OCI-LY3 (cell line): ENCODE measurements at regions not wholly inside any gene's neighbourhood (a gene's known extent, or its start where the extent isn't known, plus 50 kb on each side); places are given as distances from the start of the nearest gene placed in this dataset.

ENCODE experiments used
- H2AFZ ChIP-seq: fragments of 200-600, 300-600 bp; shearing (Covaris generic); 2 replicates; pipeline ENCODE4 v1.6.0; 2014; ENCODE audit warnings: antibody characterized with exemption, low read depth, low read length
- H3K27ac ChIP-seq: fragments of 200-600, 300-600 bp; sonication (generic); 2 replicates; pipeline ENCODE4 v1.5.1; 2014; ENCODE audit warnings: mild to moderate bottlenecking, low read length, moderate library complexity, mixed read lengths
- H3K27me3 ChIP-seq: fragments of 200-600, 300-600 bp; sonication (generic); 2 replicates; pipeline ENCODE4 v1.6.1; 2014; ENCODE audit warnings: low read depth, low read length, mixed read lengths
- H3K36me3 ChIP-seq: fragments of 200-600, 300-600 bp; sonication (generic); replicated peaks from 2 replicates; pipeline ENCODE3; 2014; ENCODE audit warnings: low read depth, low read length, mixed read lengths
- H3K4me1 ChIP-seq: fragments of 300-600, 200-600 bp; sonication (generic); 2 replicates; pipeline ENCODE4 v1.6.1; 2014; ENCODE audit warnings: low read length, mixed read lengths
- H3K4me2 ChIP-seq: fragments of 200-600, 300-600 bp; sonication (generic); 2 replicates; pipeline ENCODE4 v1.6.1; 2014; ENCODE audit warnings: low read length, mixed read lengths
- H3K4me3 ChIP-seq: fragments of 300-600, 200-600 bp; sonication (generic); 2 replicates; pipeline ENCODE4 v1.5.1; 2014; ENCODE audit warnings: antibody characterized with exemption, mild to moderate bottlenecking, low read length, moderate library complexity
- H3K79me2 ChIP-seq: fragments of 300-600, 200-600 bp; shearing (Covaris generic); 2 replicates; pipeline ENCODE4 v1.6.1; 2014; ENCODE audit warnings: mild to moderate bottlenecking, low read length, mixed read lengths
- H3K9ac ChIP-seq: fragments of 300-600, 200-600 bp; shearing (Covaris generic); 2 replicates; pipeline ENCODE4 v1.6.0; 2014; ENCODE audit warnings: mild to moderate bottlenecking, low read length, moderate library complexity
- H3K9me3 ChIP-seq: fragments of 200-600, 300-600 bp; shearing (Covaris generic); 2 replicates; pipeline ENCODE4 v1.6.1; 2014; ENCODE audit warnings: low read length, mixed read lengths; ENCODE audit not compliant: insufficient read depth
- H4K20me1 ChIP-seq: fragments of 200-600, 300-600 bp; sonication (generic); 2 replicates; pipeline ENCODE4 v1.6.1; 2016; ENCODE audit warnings: low read length, mixed read lengths; ENCODE audit not compliant: insufficient read depth
- EZH2phosphoT487 ChIP-seq: fragments of 200-600 bp; shearing (Covaris generic); IDR thresholded peaks from 2 replicates; pipeline ENCODE4 v1.6.1; 2018; ENCODE audit warnings: antibody characterized with exemption, mixed run types, low read depth
- TF ChIP-seq, protein P1 (sequence below): fragments of 200-600, 300-600 bp; sonication (generic); IDR thresholded peaks from 2 replicates; pipeline ENCODE4 v1.5.1; 2014; ENCODE audit warnings: antibody characterized with exemption, low read length, low read depth

DNA sequence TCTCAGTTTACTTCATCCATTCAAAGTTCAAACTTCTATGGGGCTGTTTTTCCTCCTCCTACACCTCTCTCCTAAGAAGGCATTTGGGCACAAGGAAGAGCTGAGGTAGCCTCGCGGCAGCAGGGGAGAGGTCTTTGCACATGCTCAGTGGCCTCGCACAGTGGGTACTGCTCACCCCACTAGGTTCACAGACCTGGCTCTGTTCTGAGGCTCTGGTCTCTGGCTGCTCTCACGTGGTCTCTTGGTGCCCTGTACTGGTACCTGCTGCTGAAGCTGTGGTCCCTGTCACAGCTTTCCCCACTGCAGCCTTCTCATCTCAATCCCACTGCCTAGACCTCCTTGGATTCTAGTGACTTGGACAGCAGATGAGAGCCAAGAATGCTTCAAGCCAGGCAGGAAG, 134.7 kb upstream of the CRY1 start:
- no peak for TF ChIP-seq EZH2phosphoT487
- TF ChIP-seq, protein P1, sequence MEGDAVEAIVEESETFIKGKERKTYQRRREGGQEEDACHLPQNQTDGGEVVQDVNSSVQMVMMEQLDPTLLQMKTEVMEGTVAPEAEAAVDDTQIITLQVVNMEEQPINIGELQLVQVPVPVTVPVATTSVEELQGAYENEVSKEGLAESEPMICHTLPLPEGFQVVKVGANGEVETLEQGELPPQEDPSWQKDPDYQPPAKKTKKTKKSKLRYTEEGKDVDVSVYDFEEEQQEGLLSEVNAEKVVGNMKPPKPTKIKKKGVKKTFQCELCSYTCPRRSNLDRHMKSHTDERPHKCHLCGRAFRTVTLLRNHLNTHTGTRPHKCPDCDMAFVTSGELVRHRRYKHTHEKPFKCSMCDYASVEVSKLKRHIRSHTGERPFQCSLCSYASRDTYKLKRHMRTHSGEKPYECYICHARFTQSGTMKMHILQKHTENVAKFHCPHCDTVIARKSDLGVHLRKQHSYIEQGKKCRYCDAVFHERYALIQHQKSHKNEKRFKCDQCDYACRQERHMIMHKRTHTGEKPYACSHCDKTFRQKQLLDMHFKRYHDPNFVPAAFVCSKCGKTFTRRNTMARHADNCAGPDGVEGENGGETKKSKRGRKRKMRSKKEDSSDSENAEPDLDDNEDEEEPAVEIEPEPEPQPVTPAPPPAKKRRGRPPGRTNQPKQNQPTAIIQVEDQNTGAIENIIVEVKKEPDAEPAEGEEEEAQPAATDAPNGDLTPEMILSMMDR = no peak
- H3K27ac ChIP-seq = no peak overlapping the region

GRCh38 chr12:107229827-107230226, 136.5 kb upstream of the CRY1 start:
- Histone ChIP-seq H3K27me3 (peaks cover 7% of the 10 kb centered on the region; the same call in 1 of the 2 replicates), H3K4me3 (no peak overlapping the region), H3K4me1 (no peaks in the 10 kb centered on the region), H4K20me1 (no peaks in the 10 kb centered on the region), H3K9me3 (no peaks in the 10 kb centered on the region), H3K79me2 (no peaks in the 10 kb centered on the region), H3K27ac (no peak overlapping the region), H2AFZ (no peak overlapping the region), H3K9ac (no peak overlapping the region), H3K4me2 (no peak overlapping the region), H3K36me3 (no peaks in the 10 kb centered on the region)
- TF ChIP-seq EZH2phosphoT487 = no peak
- TF ChIP-seq, protein P1 = no peak

More for the DNA sequence above, 134.7 kb upstream of the CRY1 start:
- Histone ChIP-seq H3K79me2 (no peaks in the 10 kb centered on the region), H3K4me1 (no peaks in the 10 kb centered on the region), H3K36me3 (no peaks in the 10 kb centered on the region), H3K9me3 (no peaks in the 10 kb centered on the region), H3K4me2 (no peak overlapping the region), H3K9ac (no peak overlapping the region), H2AFZ (no peak overlapping the region), H3K4me3 (no peak overlapping the region), H3K27me3 (peaks cover 7% of the 10 kb centered on the region; the same call in 1 of the 2 replicates), H4K20me1 (no peaks in the 10 kb centered on the region)

DNA sequence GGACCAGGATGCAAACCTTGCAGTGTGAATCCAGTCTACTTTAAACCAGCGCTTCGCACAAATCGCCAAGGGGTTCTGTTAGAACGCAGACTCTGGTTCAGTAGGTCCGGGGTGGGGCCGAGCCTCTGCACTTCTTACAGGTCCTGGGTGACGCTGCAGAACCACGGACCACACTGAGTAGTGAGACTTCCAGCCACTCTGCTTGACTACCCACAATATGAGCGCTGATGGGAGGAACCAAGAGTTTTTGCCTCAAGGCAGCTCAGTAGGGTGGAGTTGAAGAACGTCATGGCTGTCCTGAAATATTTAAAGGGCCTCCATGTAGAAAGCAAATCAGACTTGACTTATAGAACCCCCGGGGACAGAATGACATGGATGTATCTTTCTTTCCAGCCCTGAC, 138.0 kb upstream of the CRY1 start:
- Histone ChIP-seq H3K36me3 (no peaks in the 10 kb centered on the region), H3K9ac (no peak overlapping the region), H3K27ac (no peak overlapping the region), H4K20me1 (no peaks in the 10 kb centered on the region), H3K4me2 (no peak overlapping the region), H2AFZ (no peak overlapping the region), H3K4me3 (no peak overlapping the region), H3K79me2 (no peaks in the 10 kb centered on the region), H3K9me3 (no peaks in the 10 kb centered on the region), H3K27me3 (peaks cover 17% of the 10 kb centered on the region), H3K4me1 (no peaks in the 10 kb centered on the region)
- TF ChIP-seq, protein P1 = no peak
- TF ChIP-seq EZH2phosphoT487 = no peak

GRCh38 chr12:107233551-107233950, 140.2 kb upstream of the CRY1 start:
- H3K4me1 ChIP-seq = no peaks in the 10 kb centered on the region
- no peak overlapping the region for H3K27ac ChIP-seq
- H3K27me3 ChIP-seq = peaks cover 30% of the 10 kb centered on the region
- H3K79me2 ChIP-seq = no peaks in the 10 kb centered on the region
- H3K9ac ChIP-seq = no peak overlapping the region
- no peak overlapping the region for H3K4me2 ChIP-seq
- no peak overlapping the region for H2AFZ ChIP-seq
- H4K20me1 ChIP-seq = no peaks in the 10 kb centered on the region
- no peaks in the 10 kb centered on the region for H3K9me3 ChIP-seq
- H3K36me3 ChIP-seq = no peaks in the 10 kb centered on the region
- no peak for TF ChIP-seq EZH2phosphoT487
- TF ChIP-seq, protein P1 = no peak
- H3K4me3 ChIP-seq = no peak overlapping the region
